ENCODE measurements at regions not wholly inside any gene's neighbourhood (a gene's known extent, or its start where the extent isn't known, plus 50 kb on each side); places are given as distances from the start of the nearest gene placed in this dataset.
A peak's percentile ranks its signal among the peaks of the same experiment; 100 is the strongest.

DNA sequence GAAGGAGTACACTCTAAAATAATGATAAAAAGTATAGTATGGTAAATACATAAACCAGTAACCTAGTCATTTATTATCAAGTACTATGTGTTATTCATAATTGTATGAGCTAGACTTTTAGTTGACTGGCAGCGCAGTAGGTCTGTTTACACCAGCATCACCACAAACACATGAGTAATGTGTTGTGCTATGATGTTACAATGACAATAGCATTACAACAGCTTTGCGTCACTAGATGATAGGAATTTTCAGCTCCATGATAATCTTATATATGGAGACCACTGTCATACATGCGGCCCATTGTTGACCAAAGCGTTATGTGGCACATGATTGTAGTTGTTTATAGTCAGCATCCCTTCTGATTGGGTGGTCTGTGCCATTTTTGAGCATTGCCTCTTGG is 138.9 kb upstream of the UBE2E1 start:
- intact Hi-C loops (cut with DNase I): no loop called here
- DNase-seq (no peak), ATAC-seq (no peak)
- peaks cover 0 to 3% of the 10 kb centered on the region in 2 donors for H3K27me3 ChIP-seq
- WGBS, 2 donors: 91% methylated on average over 4 of the region's 4 CpGs
- H3K4me1 ChIP-seq: peaks cover 4% of the 10 kb centered on the region
- H3K9me3 ChIP-seq: no peaks in the 10 kb centered on the region
- H3K27ac ChIP-seq: no peak overlapping the region
- no peak overlapping the region for H3K4me3 ChIP-seq
- TF ChIP-seq, protein P1, sequence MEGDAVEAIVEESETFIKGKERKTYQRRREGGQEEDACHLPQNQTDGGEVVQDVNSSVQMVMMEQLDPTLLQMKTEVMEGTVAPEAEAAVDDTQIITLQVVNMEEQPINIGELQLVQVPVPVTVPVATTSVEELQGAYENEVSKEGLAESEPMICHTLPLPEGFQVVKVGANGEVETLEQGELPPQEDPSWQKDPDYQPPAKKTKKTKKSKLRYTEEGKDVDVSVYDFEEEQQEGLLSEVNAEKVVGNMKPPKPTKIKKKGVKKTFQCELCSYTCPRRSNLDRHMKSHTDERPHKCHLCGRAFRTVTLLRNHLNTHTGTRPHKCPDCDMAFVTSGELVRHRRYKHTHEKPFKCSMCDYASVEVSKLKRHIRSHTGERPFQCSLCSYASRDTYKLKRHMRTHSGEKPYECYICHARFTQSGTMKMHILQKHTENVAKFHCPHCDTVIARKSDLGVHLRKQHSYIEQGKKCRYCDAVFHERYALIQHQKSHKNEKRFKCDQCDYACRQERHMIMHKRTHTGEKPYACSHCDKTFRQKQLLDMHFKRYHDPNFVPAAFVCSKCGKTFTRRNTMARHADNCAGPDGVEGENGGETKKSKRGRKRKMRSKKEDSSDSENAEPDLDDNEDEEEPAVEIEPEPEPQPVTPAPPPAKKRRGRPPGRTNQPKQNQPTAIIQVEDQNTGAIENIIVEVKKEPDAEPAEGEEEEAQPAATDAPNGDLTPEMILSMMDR (IDR thresholded peaks at IDR 0.05): no peak
- no peak for TF ChIP-seq POLR2A (IDR thresholded peaks at IDR 0.05)
- H3K36me3 ChIP-seq (replicated peaks in 1 of 2; ENCODE audit: insufficient read depth in 1 of 2, low read depth in 2 of 2): no peaks in the 10 kb centered on the region

DNA sequence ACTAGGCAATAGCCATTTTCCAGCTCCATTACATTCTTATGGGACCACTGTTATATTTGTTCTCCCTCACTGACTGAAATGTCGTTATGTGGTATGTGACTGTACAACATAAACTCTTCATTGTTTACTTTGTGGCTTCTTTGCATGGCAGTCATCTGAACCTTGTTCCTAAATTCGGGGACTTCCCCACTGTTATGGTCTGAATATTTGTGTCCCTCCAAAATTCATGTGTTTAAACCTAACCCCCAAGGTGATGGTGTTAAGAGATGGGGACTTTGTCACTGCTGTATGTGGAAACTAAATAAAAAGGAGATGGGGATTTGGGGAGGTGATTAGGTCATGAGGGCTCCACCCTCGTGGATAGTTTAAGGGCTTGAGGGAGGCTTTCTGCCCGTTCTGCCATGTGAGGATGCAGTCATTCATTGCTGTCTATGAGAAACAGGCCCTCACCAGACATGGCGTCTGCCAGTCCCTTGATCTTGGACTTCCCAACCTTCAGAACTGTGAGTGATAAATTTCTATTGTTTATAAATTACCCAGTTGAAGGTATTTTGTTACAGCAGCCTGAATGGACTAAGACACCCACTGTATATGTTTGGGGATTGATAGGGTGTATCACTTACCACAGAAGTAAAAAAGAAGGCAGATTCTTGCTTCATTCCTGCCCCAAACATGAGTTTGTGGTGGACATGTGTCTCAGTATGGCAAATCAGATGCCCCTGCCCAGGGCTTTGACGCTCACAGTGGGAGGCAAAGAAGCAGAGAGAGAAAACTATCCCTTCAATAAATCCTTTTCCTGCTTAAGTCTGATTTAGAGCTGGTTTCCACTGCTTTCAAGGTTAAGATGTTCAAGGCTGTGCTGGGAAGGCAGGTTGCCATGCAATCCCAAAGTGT is 138.0 kb upstream of the UBE2E1 start:
- Histone ChIP-seq H3K4me3 (no peak overlapping the region), H3K4me1 (peaks cover 6% of the 10 kb centered on the region), H3K27ac (no peak overlapping the region), H3K9me3 (no peaks in the 10 kb centered on the region), H3K27me3 (peaks cover 0 to 3% of the 10 kb centered on the region in 2 donors), H3K36me3 (replicated peaks in 1 of 2; ENCODE audit: insufficient read depth in 1 of 2, low read depth in 2 of 2) (no peaks in the 10 kb centered on the region)
- intact Hi-C loops (cut with DNase I): no loop called here
- ATAC-seq: no peak
- WGBS, 2 donors: 75 to 79% methylated on average over 6 of the region's 6 CpGs
- TF ChIP-seq POLR2A (IDR thresholded peaks at IDR 0.05): no peak
- TF ChIP-seq, protein P1 (IDR thresholded peaks at IDR 0.05): no peak
- DNase-seq: no peak

DNA sequence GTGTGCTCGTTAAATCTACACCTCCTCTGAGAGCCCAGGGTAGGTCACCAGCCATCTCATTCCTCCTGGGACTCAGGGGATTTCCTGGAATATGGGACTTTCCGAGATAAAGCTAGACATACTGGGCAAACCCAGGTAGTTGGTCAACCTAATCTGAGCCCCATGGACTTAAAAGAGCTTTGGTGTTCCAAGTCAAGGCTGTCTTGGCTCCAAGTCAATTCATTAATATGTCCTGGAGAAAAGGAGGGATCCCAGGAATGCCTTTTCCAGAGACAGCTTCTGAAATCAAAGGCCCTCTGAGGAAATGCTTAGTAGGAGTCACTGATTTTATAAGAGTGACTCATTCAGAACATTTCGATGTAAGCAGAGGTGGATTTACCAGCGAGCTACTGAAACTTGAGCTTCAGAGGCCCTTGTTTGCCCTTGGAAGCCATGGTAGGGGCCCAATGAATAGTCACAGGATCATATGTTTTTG is 137.3 kb upstream of the UBE2E1 start:
- DNase-seq (peak in 1 of 4 donors; percentile 8), ATAC-seq (peak; percentile 65)
- Histone ChIP-seq H3K36me3 (replicated peaks in 1 of 2; ENCODE audit: insufficient read depth in 1 of 2, low read depth in 2 of 2) (no peaks in the 10 kb centered on the region), H3K27ac (peak overlapping the region in 1 of 4 donors; percentile 16), H3K27me3 (peaks cover 0 to 3% of the 10 kb centered on the region in 2 donors), H3K4me3 (no peak overlapping the region), H3K9me3 (no peaks in the 10 kb centered on the region), H3K4me1 (peaks cover 6% of the 10 kb centered on the region)
- TF ChIP-seq, protein P1 (IDR thresholded peaks at IDR 0.05): no peak
- TF ChIP-seq POLR2A (IDR thresholded peaks at IDR 0.05): no peak
- whole genome bisulfite sequencing, 2 donors: 59 to 68% methylated on average over 4 of the region's 4 CpGs
- intact Hi-C loops (cut with DNase I): no loop called here

DNA sequence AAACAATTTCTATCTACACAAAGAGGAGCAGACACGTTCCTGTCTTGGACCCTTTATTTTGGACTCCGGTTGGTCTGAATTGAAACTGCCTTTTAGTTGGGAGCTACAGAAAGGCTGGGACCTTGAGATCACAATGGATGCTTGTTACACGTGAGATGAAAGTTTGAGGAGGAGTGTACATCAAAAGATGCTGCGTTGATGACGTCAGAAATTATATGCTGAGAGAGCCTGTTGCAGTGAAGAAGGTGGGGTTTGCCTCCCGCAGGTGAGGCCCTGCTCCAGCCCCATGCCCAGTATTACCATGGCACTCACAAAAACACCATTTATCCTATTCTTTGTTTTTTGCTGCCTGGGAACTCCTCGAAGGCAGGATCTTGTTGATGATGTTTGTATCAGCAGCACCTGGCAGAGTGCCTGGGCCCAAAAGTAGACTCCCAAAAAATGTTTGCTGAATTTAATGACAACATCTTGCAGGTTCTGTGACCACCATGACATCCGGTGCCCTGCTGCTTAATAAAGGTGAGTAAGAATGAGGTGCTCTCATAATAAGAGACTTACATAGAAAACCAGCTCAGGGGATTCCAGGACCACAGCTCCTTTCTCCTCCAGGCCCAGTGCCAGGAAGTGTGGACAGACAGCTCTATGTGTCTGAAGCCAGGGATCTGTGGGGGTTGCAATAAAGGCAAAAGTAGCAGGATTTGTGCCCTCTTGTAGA is 136.1 kb upstream of the UBE2E1 start:
- Histone ChIP-seq H3K4me1 (peaks cover 6% of the 10 kb centered on the region), H3K9me3 (no peaks in the 10 kb centered on the region), H3K27ac (no peak overlapping the region), H3K27me3 (peaks cover 0 to 3% of the 10 kb centered on the region in 2 donors), H3K36me3 (replicated peaks in 1 of 2; ENCODE audit: insufficient read depth in 1 of 2, low read depth in 2 of 2) (no peaks in the 10 kb centered on the region), H3K4me3 (no peak overlapping the region)
- ATAC-seq: no peak
- no peak for DNase-seq
- intact Hi-C loops (cut with DNase I): no loop called here
- WGBS, 2 donors: 77 to 87% methylated on average over 8 of the region's 8 CpGs
- TF ChIP-seq, protein P1 (IDR thresholded peaks at IDR 0.05): no peak
- TF ChIP-seq POLR2A (IDR thresholded peaks at IDR 0.05): no peak
